ENCODE measurements at regions not wholly inside any gene's neighbourhood (a gene's known extent, or its start where the extent isn't known, plus 50 kb on each side); places are given as distances from the start of the nearest gene placed in this dataset.

DNA sequence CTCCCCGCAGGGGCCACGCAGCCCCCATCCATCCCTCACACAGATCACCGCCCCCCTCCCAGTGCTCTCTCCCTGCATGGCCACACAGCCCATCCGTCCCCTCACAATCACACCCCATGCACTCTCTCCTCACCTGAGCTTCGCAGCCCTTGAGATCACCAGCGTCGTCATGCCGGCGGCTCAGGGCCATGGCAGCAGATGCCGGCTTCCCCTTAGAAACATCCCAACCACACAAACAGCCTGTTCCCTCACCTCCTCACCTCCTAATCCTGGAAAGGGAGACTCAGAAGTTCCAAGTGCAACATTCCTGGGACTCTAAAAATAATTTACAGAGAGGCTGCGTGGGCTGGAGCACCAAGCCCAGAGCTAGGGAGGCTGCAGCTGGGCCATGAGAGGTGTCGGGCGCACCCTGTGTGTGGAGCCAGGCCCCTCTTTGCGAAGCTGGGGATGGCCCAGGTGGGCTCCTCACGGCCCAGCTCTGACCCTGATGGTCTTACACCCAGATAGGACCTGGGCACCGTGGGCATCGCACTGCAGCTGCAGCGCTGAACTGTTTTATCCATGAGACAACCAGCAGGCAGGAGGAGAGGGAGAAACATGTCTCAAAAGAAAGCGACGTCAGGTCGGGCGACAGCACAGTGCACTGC lies 125.3 kb downstream of the DLL1 start:
- TF ChIP-seq, protein P1, sequence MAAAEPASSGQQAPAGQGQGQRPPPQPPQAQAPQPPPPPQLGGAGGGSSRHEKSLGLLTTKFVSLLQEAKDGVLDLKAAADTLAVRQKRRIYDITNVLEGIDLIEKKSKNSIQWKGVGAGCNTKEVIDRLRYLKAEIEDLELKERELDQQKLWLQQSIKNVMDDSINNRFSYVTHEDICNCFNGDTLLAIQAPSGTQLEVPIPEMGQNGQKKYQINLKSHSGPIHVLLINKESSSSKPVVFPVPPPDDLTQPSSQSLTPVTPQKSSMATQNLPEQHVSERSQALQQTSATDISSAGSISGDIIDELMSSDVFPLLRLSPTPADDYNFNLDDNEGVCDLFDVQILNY (CRISPR knock-in tag; IDR thresholded peaks at IDR 0.05) = no peak
- TF ChIP-seq FOXJ3 (CRISPR knock-in tag; IDR thresholded peaks at IDR 0.05; ENCODE audit: borderline replicate concordance) = no peak

Measured in WTC11 (cell line).